ENCODE measurements at regions not wholly inside any gene's neighbourhood (a gene's known extent, or its start where the extent isn't known, plus 50 kb on each side); places are given as distances from the start of the nearest gene placed in this dataset.

- H3K56ac ChIP-seq (replicated peaks; ENCODE audit: insufficient read length, low read depth, low read length): no peak overlapping the region
- H3K23me2 ChIP-seq (ENCODE audit: low read depth, low read length): no peaks in the 10 kb centered on the region
- H2BK15ac ChIP-seq (ENCODE audit: low read length): no peak overlapping the region
- H3K4me3 ChIP-seq (ENCODE audit: extremely low read depth in 1 of 4, insufficient read depth in 2 of 4, low read depth in 3 of 4, low read length in 4 of 4): no peak overlapping the region
- H3K36me3 ChIP-seq (ENCODE audit: control insufficient read depth in 2 of 4, insufficient read depth in 4 of 4, low read length in 3 of 4): no peaks in the 10 kb centered on the region
- no peak overlapping the region for H3K9ac ChIP-seq (replicated peaks in 1 of 4; ENCODE audit: extremely low read depth in 1 of 4, low read depth in 3 of 4, low read length in 3 of 4)
- H3K9me3 ChIP-seq (ENCODE audit: insufficient read depth in 2 of 2, low read depth in 1 of 2, low read length in 1 of 2): no peaks in the 10 kb centered on the region
- H3K4me1 ChIP-seq (replicated peaks in 1 of 4; ENCODE audit: control insufficient read depth in 3 of 4, insufficient read depth in 4 of 4, low read length in 3 of 4): no peaks in the 10 kb centered on the region
- no peak overlapping the region for H3K14ac ChIP-seq (ENCODE audit: insufficient read length)
- POLR2A ChIA-PET (ENCODE audit: partially characterized antibody): no interaction called here
- H3K79me1 ChIP-seq (ENCODE audit: low read depth, low read length): no peaks in the 10 kb centered on the region
- H2AFZ ChIP-seq (ENCODE audit: low read length): no peak overlapping the region
- no peak overlapping the region for H3K4ac ChIP-seq (replicated peaks; ENCODE audit: insufficient read length, low read depth, low read length)
- no peak overlapping the region for H3K18ac ChIP-seq (ENCODE audit: extremely low read depth, low read length)
- no peak overlapping the region for H2BK12ac ChIP-seq (ENCODE audit: low read depth, low read length)
- no peak overlapping the region for H3K27ac ChIP-seq (ENCODE audit: low read depth, low read length)
- no peak overlapping the region for H3K23ac ChIP-seq (ENCODE audit: insufficient read length)
- no peak overlapping the region for H4K5ac ChIP-seq (ENCODE audit: insufficient read length, low read depth, low read length)
- no peak overlapping the region for H2AK5ac ChIP-seq (ENCODE audit: low read depth, low read length)
- WGBS, 2 experiments (ENCODE audit: extremely low coverage in 1 of 2, insufficient coverage in 1 of 2, insufficient read length in 1 of 2, insufficient replicate concordance in 2 of 2, low coverage in 1 of 2, low lambda C conversion rate in 2 of 2, missing lambda C conversion rate in 1 of 2): 80% methylated on average over 1 of the region's 3 CpGs; no CpG with 5 or more reads in 1 of the 2 experiments
- H4K20me1 ChIP-seq (replicated peaks in 1 of 2; ENCODE audit: control insufficient read depth in 1 of 2, insufficient read depth in 2 of 2, low read length in 2 of 2): no peaks in the 10 kb centered on the region
- H2BK20ac ChIP-seq (ENCODE audit: low read length): no peak overlapping the region
- FAIRE-seq (no peak), DNase-seq (ENCODE audit: low read depth in 1 of 2, low spot score in 2 of 2) (no peak)
- no peak overlapping the region for H4K91ac ChIP-seq (replicated peaks; ENCODE audit: insufficient read length, low read length)
- H2BK5ac ChIP-seq (ENCODE audit: low read depth, low read length): no peak overlapping the region
- H4K8ac ChIP-seq (ENCODE audit: extremely low read depth, insufficient read depth, low read length): no peak overlapping the region
- H3K79me2 ChIP-seq (ENCODE audit: control insufficient read depth in 1 of 2, insufficient read depth in 2 of 2, low read length in 2 of 2): no peaks in the 10 kb centered on the region
- H3K27me3 ChIP-seq (replicated peaks in 1 of 4; ENCODE audit: control insufficient read depth in 3 of 4, extremely low read depth in 1 of 4, insufficient read depth in 3 of 4, low read length in 3 of 4): no peaks in the 10 kb centered on the region
- H3K4me2 ChIP-seq (ENCODE audit: insufficient read depth in 1 of 2, low read depth in 2 of 2, low read length in 2 of 2): no peak overlapping the region
- CTCF ChIA-PET (ENCODE audit: partially characterized antibody): no interaction called here
- H2BK120ac ChIP-seq (replicated peaks; ENCODE audit: low read depth, low read length): no peak overlapping the region
- TF ChIP-seq GABPA (IDR thresholded peaks at IDR 0.05; ENCODE audit: borderline replicate concordance, insufficient read depth, low read length) (no peak), CHD2 (IDR thresholded peaks at IDR 0.05; ENCODE audit: low read length) (no peak), CHD1 (IDR thresholded peaks at IDR 0.05; ENCODE audit: low read depth, low read length) (no peak), TAF1 (IDR thresholded peaks at IDR 0.05; ENCODE audit: low read depth, low read length) (no peak), BACH1 (IDR thresholded peaks at IDR 0.05; ENCODE audit: low read length) (no peak), SP2 (IDR thresholded peaks at IDR 0.05; ENCODE audit: low read length) (no peak), CTCF (IDR thresholded peaks at IDR 0.05; ENCODE audit: control extremely low read depth in 1 of 3, insufficient read depth in 1 of 3, low read depth in 1 of 3, low read length in 3 of 3) (no peak), BRCA1 (IDR thresholded peaks at IDR 0.05; ENCODE audit: low read depth, low read length) (no peak), SIX5 (IDR thresholded peaks at IDR 0.05; ENCODE audit: low read depth, low read length) (no peak), FOSL1 (IDR thresholded peaks at IDR 0.05; ENCODE audit: insufficient read depth, low read depth, low read length) (no peak), JUND (IDR thresholded peaks at IDR 0.05; ENCODE audit: low read length) (no peak), TBP (IDR thresholded peaks at IDR 0.05; ENCODE audit: low read depth, low read length) (no peak), NRF1 (IDR thresholded peaks at IDR 0.05; ENCODE audit: low read depth, low read length) (no peak), SIN3A (conservative IDR thresholded peaks at IDR 0.05 in 1 of 2, IDR thresholded peaks at IDR 0.05 in 1 of 2; ENCODE audit: low read depth in 1 of 2, low read length in 2 of 2) (no peak)
These were observed 66.1 kb upstream of the ANKFN1 start for GRCh38 chr17:56087199-56087598.
